Retina (tissue), 1 donor: ENCODE measurements at regions not wholly inside any gene's neighbourhood (a gene's known extent, or its start where the extent isn't known, plus 50 kb on each side); places are given as distances from the start of the nearest gene placed in this dataset.

ENCODE experiments used
- DNase-seq: peaks from one replicate; pipeline ENCODE4 v3.0.0-alpha.2; 2016

GRCh38 chr5:2258861-2259260, 376.1 kb upstream of the IRX4 start:
- DNase-seq, result no peak

GRCh38 chr5:2257326-2258244, 374.9 kb upstream of the IRX4 start:
- no peak for DNase-seq

GRCh38 chr5:2256691-2257280, 374.1 kb upstream of the IRX4 start:
- no peak for DNase-seq

GRCh38 chr5:2255915-2256690, 373.4 kb upstream of the IRX4 start:
- DNase-seq, result no peak

- peak; percentile 40 for DNase-seq
These were observed 372.4 kb upstream of the IRX4 start for GRCh38 chr5:2254880-2255750.

GRCh38 chr5:2254406-2254805, 371.7 kb upstream of the IRX4 start:
- DNase-seq, result no peak

- peak; percentile 69 for DNase-seq
These were observed 370.6 kb upstream of the IRX4 start for GRCh38 chr5:2253040-2253975.

- no peak for DNase-seq
These were observed 369.0 kb upstream of the IRX4 start for GRCh38 chr5:2251751-2252150.

- no peak for DNase-seq
These were observed 368.6 kb upstream of the IRX4 start for GRCh38 chr5:2251298-2251697.

GRCh38 chr5:2250365-2250950, 367.7 kb upstream of the IRX4 start:
- DNase-seq, result no peak

- DNase-seq, result no peak
These were observed 366.7 kb upstream of the IRX4 start for GRCh38 chr5:2249442-2249841.

GRCh38 chr5:2249026-2249425, 366.3 kb upstream of the IRX4 start:
- no peak for DNase-seq

GRCh38 chr5:2242539-2242938, 359.8 kb upstream of the IRX4 start:
- no peak for DNase-seq

- DNase-seq, result peak; percentile 43
These were observed 359.1 kb upstream of the IRX4 start for GRCh38 chr5:2241842-2242241.

- no peak for DNase-seq
These were observed 357.6 kb upstream of the IRX4 start for GRCh38 chr5:2240118-2240904.

GRCh38 chr5:2239201-2239910, 356.6 kb upstream of the IRX4 start:
- DNase-seq, result no peak

- DNase-seq, result no peak
These were observed 356.0 kb upstream of the IRX4 start for GRCh38 chr5:2238732-2239131.

- peak; percentile 12 for DNase-seq
These were observed 344.7 kb upstream of the IRX4 start for GRCh38 chr5:2227433-2227832.

GRCh38 chr5:2224689-2225088, 342.0 kb upstream of the IRX4 start:
- no peak for DNase-seq

GRCh38 chr5:2223303-2223702, 340.6 kb upstream of the IRX4 start:
- no peak for DNase-seq
